Esophagus mucosa (tissue), 1 donor: ENCODE measurements at regions not wholly inside any gene's neighbourhood (a gene's known extent, or its start where the extent isn't known, plus 50 kb on each side); places are given as distances from the start of the nearest gene placed in this dataset.

Experiments
- ATAC-seq: fragments of 200-7000 bp; cut with Tn5 transposase; one replicate; pipeline ENCODE4 v1.9.1; 2020
- donor health status: DM: yes; HTN: yes; CAD: no.

GRCh38 chr20:24376311-24377099 is 92.9 kb upstream of the SYNDIG1 start:
- ATAC-seq: no peak

- ATAC-seq: no peak
Measured at GRCh38 chr20:24373372-24373771, 96.1 kb upstream of the SYNDIG1 start.

GRCh38 chr20:24370911-24371695 is 98.3 kb upstream of the SYNDIG1 start:
- ATAC-seq: no peak

GRCh38 chr20:24370249-24370648 is 99.2 kb upstream of the SYNDIG1 start:
- ATAC-seq: no peak

GRCh38 chr20:24368253-24368652 is 101.2 kb upstream of the SYNDIG1 start:
- no peak for ATAC-seq

GRCh38 chr20:24366336-24367004 is 103.0 kb upstream of the SYNDIG1 start:
- ATAC-seq: no peak

- no peak for ATAC-seq
Measured at GRCh38 chr20:24365670-24366069, 103.8 kb upstream of the SYNDIG1 start.

GRCh38 chr20:24364482-24364881 is 104.9 kb upstream of the SYNDIG1 start:
- ATAC-seq: no peak

GRCh38 chr20:24363031-24363430 is 106.4 kb upstream of the SYNDIG1 start:
- ATAC-seq: no peak

GRCh38 chr20:24362080-24362479 is 107.3 kb upstream of the SYNDIG1 start:
- no peak for ATAC-seq

- no peak for ATAC-seq
Measured at GRCh38 chr20:24361541-24361940, 107.9 kb upstream of the SYNDIG1 start.

- ATAC-seq: no peak
Measured at GRCh38 chr20:24360531-24360930, 108.9 kb upstream of the SYNDIG1 start.

GRCh38 chr20:24359321-24360027 is 110.0 kb upstream of the SYNDIG1 start:
- ATAC-seq: no peak

GRCh38 chr20:24357931-24358330 is 111.5 kb upstream of the SYNDIG1 start:
- no peak for ATAC-seq

- ATAC-seq: no peak
Measured at GRCh38 chr20:24357177-24357576, 112.3 kb upstream of the SYNDIG1 start.

GRCh38 chr20:24353135-24353690 is 116.2 kb upstream of the SYNDIG1 start:
- ATAC-seq: no peak

- no peak for ATAC-seq
Measured at GRCh38 chr20:24350923-24351368, 118.5 kb upstream of the SYNDIG1 start.

GRCh38 chr20:24341781-24342180 is 127.6 kb upstream of the SYNDIG1 start:
- ATAC-seq: no peak

GRCh38 chr20:24340933-24341332 is 128.5 kb upstream of the SYNDIG1 start:
- no peak for ATAC-seq

GRCh38 chr20:24339210-24339641 is 130.2 kb upstream of the SYNDIG1 start:
- ATAC-seq: peak; percentile 96

- no peak for ATAC-seq
Measured at GRCh38 chr20:24337551-24337950, 131.9 kb upstream of the SYNDIG1 start.

GRCh38 chr20:24337069-24337468 is 132.4 kb upstream of the SYNDIG1 start:
- ATAC-seq: no peak
